CD8-positive, alpha-beta memory T cell (primary cell): ENCODE measurements at regions not wholly inside any gene's neighbourhood (a gene's known extent, or its start where the extent isn't known, plus 50 kb on each side); places are given as distances from the start of the nearest gene placed in this dataset.

Experiments used
- CTCF ChIA-PET: fragments of 350-600 bp; sonication (Branson Sonifier 250); formaldehyde crosslinking; loops from one replicate; lab custom pipeline; 2021; ENCODE audit warnings: antibody characterized with exemption; lab: Charles Lee
- POLR2A ChIA-PET: fragments of 350-600 bp; sonication (Branson Sonifier 250); formaldehyde crosslinking; loops from one replicate; lab custom pipeline; 2021; ENCODE audit warnings: antibody characterized with exemption; lab: Charles Lee
- DNase-seq, 5 donors: peaks; one replicate each; pipeline versions ENCODE4 v3.0.0 to v3.0.0-alpha.2; 2020 to 2022; ENCODE audit warnings: mixed read lengths in 1 of 5
- H3K27ac ChIP-seq: one replicate; pipeline ENCODE4 v1.7.0; 2013; ENCODE audit warnings: low read depth, mild to moderate bottlenecking, low read length, moderate library complexity
- H3K27me3 ChIP-seq: 2 replicates; pipeline ENCODE4 v1.7.0; 2013; ENCODE audit warnings: low read length, mild to moderate bottlenecking; ENCODE audit not compliant: insufficient read depth, poor library complexity, severe bottlenecking
- H3K36me3 ChIP-seq: 2 replicates; pipeline ENCODE4 v1.7.0; 2013; ENCODE audit warnings: mild to moderate bottlenecking, low read length, moderate library complexity; ENCODE audit not compliant: insufficient read depth
- H3K4me1 ChIP-seq: 2 replicates; pipeline ENCODE4 v1.7.0; 2013; ENCODE audit warnings: mild to moderate bottlenecking, low read length, moderate library complexity; ENCODE audit not compliant: insufficient read depth
- H3K4me3 ChIP-seq: 2 replicates; pipeline ENCODE4 v1.7.0; 2013; ENCODE audit warnings: mild to moderate bottlenecking, low read length
- H3K9me3 ChIP-seq: 2 replicates; pipeline ENCODE4 v1.7.0; 2013; ENCODE audit warnings: mild to moderate bottlenecking, low read length
- H3K27ac Mint-ChIP-seq, 8 donors: one replicate each; pipeline ENCODE4 v1.8.0; 2020 to 2021; ENCODE audit warnings: mixed read lengths in 8 of 8, mild to moderate bottlenecking in 6 of 8, inconsistent platforms in 3 of 8, moderate library complexity in 3 of 8
- H3K27me3 Mint-ChIP-seq, 2 donors: one replicate each; pipeline ENCODE4 v1.8.0; 2020 to 2021; ENCODE audit warnings: mixed read lengths in 2 of 2, mild to moderate bottlenecking in 1 of 2, moderate library complexity in 1 of 2
- H3K36me3 Mint-ChIP-seq, 3 donors: one replicate each; pipeline ENCODE4 v1.8.0; 2020 to 2021; ENCODE audit warnings: mixed read lengths in 3 of 3, inconsistent platforms in 1 of 3, mild to moderate bottlenecking in 1 of 3
- H3K4me1 Mint-ChIP-seq, 3 donors: one replicate each; pipeline ENCODE4 v1.8.0; 2020 to 2021; ENCODE audit warnings: mixed read lengths in 3 of 3, inconsistent platforms in 1 of 3, mild to moderate bottlenecking in 1 of 3
- H3K4me3 Mint-ChIP-seq, 7 donors: one replicate each; pipeline ENCODE4 v1.8.0; 2020 to 2021; ENCODE audit warnings: mixed read lengths in 7 of 7, mild to moderate bottlenecking in 6 of 7, moderate library complexity in 4 of 7, inconsistent platforms in 2 of 7
- H3K9me3 Mint-ChIP-seq, 5 donors: one replicate each; pipeline ENCODE4 v1.8.0; 2020 to 2022; ENCODE audit warnings: mixed read lengths in 5 of 5, mild to moderate bottlenecking in 3 of 5, moderate library complexity in 2 of 5, inconsistent platforms in 1 of 5

DNA sequence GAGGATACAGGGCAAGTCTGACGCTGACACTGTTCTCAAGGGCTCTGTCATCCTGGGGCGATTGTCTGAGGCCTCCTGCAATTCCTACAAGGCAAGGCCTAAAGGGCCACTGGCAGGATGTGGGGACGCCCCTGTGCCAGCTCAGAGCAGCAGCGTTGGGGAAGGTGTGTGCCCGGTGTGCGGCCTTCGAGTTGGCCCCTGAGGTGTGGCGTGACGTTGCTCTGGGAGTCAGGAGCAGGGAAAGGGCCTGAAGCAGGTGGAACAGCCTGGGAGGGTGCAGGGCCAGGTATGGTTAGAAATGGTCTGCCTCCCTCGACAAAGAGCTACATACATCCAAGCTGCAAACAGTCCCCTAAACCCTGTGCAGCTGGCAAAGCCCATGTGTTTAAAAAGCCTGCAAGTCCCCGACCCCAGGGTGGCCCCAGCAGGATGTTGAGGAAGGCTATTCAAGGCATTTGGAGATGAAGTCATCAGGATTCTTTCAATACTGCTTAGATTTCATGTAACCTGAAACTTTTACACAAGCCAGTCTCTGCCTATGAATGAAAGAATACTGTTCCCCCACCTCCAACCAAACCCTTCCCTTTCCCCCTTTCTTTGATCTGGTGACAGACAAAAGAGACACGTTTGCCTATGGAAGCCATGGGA, 142.5 kb upstream of the TNS3 start:
- H3K4me3 Mint-ChIP-seq = no peak overlapping the region
- Histone ChIP-seq H3K4me3 (no peak overlapping the region), H3K36me3 (no peaks in the 10 kb centered on the region), H3K27me3 (no peaks in the 10 kb centered on the region), H3K9me3 (no peaks in the 10 kb centered on the region), H3K27ac (no peak overlapping the region), H3K4me1 (no peaks in the 10 kb centered on the region)
- no peaks in the 10 kb centered on the region for H3K36me3 Mint-ChIP-seq
- POLR2A ChIA-PET = no interaction called here
- H3K27ac Mint-ChIP-seq = peak overlapping the region in 1 of 8 donors; percentile 4
- no peaks in the 10 kb centered on the region for H3K27me3 Mint-ChIP-seq
- no peaks in the 10 kb centered on the region for H3K4me1 Mint-ChIP-seq
- DNase-seq = no peak
- CTCF ChIA-PET = no interaction called here
- peaks cover 0 to 2% (median 0%) of the 10 kb centered on the region in 5 donors for H3K9me3 Mint-ChIP-seq

DNA sequence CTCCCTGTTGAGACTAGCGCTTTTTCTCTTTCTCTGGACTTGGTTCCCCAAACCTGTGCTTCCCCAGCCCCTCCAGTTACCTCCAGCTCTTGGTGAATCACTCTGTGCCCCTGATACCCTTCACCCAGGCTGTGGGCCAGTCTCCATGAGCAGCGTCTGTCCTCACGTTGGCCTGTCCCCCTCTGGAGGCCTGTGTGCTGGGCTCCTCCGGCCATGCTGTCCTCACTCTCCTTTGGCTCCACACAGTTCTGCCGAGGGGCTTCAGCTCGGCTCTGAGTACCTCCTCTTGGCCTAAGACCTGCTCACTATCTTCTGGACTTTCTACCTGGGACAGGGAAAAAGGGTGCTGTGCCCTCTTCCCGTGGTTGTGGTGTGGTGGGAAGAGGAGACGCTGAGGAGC, 140.2 kb upstream of the TNS3 start:
- POLR2A ChIA-PET = no interaction called here
- H3K4me3 Mint-ChIP-seq = no peak overlapping the region
- no peak for DNase-seq
- H3K9me3 Mint-ChIP-seq = peaks cover 0 to 3% (median 0%) of the 10 kb centered on the region in 5 donors
- Histone ChIP-seq H3K4me3 (no peak overlapping the region), H3K9me3 (no peaks in the 10 kb centered on the region), H3K27me3 (no peaks in the 10 kb centered on the region), H3K27ac (no peak overlapping the region), H3K36me3 (no peaks in the 10 kb centered on the region), H3K4me1 (no peaks in the 10 kb centered on the region)
- H3K36me3 Mint-ChIP-seq = no peaks in the 10 kb centered on the region
- H3K4me1 Mint-ChIP-seq = no peaks in the 10 kb centered on the region
- H3K27ac Mint-ChIP-seq = no peak overlapping the region
- H3K27me3 Mint-ChIP-seq = no peaks in the 10 kb centered on the region
- CTCF ChIA-PET = no interaction called here

DNA sequence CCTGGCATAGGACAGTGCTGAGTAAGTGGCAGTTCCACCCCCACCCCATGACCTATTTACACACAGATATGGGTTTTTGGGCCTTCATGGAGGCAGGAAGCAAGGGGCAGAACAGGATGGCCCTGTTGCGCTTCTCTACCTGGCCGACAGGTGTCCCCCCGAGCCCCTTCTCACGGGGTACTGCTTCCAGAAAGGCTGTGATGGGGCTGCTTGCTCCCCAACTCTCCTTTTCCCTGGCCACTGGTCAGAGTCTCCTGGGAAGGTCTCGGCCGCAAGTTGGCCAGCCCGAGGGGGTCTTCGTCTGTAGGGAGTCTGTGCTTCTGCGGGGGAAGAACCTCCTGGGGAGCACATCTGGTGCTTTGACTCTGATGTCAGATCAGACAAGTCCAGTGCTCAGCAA, 139.8 kb upstream of the TNS3 start:
- Histone ChIP-seq H3K36me3 (no peaks in the 10 kb centered on the region), H3K9me3 (no peaks in the 10 kb centered on the region), H3K4me1 (no peaks in the 10 kb centered on the region), H3K4me3 (no peak overlapping the region), H3K27ac (no peak overlapping the region), H3K27me3 (no peaks in the 10 kb centered on the region)
- no peak overlapping the region for H3K27ac Mint-ChIP-seq
- H3K27me3 Mint-ChIP-seq = no peaks in the 10 kb centered on the region
- ChIA-PET POLR2A (no interaction called here), CTCF (no interaction called here)
- DNase-seq = no peak
- H3K36me3 Mint-ChIP-seq = no peaks in the 10 kb centered on the region
- H3K4me1 Mint-ChIP-seq = no peaks in the 10 kb centered on the region
- peaks cover 0 to 3% (median 0%) of the 10 kb centered on the region in 5 donors for H3K9me3 Mint-ChIP-seq
- no peak overlapping the region for H3K4me3 Mint-ChIP-seq

DNA sequence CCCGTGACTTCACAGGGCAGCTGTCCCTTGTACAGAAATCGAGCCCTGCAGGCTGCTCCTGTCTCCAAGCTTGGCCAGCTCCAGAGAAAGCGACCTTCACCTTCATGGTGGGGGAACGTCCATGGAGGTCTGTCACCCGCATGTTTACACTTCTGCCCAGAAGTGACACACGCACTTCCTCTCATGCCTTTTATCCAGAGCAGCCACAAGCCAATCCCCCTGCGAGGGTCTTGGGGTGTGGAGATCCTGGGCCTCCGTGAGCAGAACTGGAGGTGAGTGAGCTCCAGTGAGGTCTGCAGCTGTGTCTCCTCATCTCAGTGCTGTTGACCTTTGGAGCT, 139.0 kb upstream of the TNS3 start:
- Mint-ChIP-seq H3K4me3 (no peak overlapping the region), H3K36me3 (no peaks in the 10 kb centered on the region), H3K9me3 (peaks cover 0 to 3% (median 0%) of the 10 kb centered on the region in 5 donors), H3K4me1 (no peaks in the 10 kb centered on the region), H3K27me3 (no peaks in the 10 kb centered on the region), H3K27ac (no peak overlapping the region)
- POLR2A ChIA-PET = no interaction called here
- no peak for DNase-seq
- CTCF ChIA-PET = no interaction called here
- Histone ChIP-seq H3K36me3 (no peaks in the 10 kb centered on the region), H3K4me1 (no peaks in the 10 kb centered on the region), H3K27ac (no peak overlapping the region), H3K27me3 (no peaks in the 10 kb centered on the region), H3K9me3 (no peaks in the 10 kb centered on the region), H3K4me3 (no peak overlapping the region)

DNA sequence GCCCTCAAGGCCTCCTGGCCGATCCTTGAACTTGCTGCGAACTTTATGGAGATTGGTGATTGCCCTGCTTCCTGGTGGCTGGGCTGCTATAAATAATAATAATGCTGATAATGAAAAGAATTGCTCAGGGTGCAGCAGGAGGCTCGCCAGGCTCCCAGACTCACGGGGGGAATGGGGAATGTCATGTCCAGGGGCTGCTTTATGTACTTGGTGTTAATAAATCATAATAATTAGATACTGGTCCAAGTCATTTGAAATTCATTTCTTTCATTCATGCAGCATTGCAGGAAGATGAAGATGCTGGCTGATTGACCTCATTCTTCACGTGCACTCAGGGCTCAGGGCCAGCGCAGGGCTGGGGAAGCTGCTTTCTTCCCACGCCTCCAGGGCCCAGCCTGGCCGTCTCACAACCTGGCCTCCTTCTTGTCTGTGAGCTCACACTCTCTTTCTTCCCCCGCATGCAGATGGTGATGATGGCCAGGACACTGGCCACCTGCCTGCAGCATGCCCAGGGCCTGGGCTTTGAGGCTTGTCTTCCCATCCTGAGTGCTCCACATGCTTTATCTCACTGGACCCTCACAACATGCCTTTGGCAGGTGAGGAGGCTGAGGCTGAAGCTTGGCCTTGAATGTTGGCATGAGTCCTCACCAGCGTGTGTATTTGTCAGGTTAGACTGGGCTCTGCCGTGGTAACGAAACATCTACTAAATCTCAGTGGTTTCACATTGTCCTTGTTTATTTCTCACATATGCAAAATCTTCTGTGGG, 138.4 kb upstream of the TNS3 start:
- no peak overlapping the region for H3K27ac ChIP-seq
- H3K4me3 Mint-ChIP-seq = no peak overlapping the region
- H3K4me1 Mint-ChIP-seq = no peaks in the 10 kb centered on the region
- DNase-seq = no peak
- no peaks in the 10 kb centered on the region for H3K9me3 ChIP-seq
- no peaks in the 10 kb centered on the region for H3K36me3 ChIP-seq
- H3K9me3 Mint-ChIP-seq = peaks cover 0 to 3% (median 0%) of the 10 kb centered on the region in 5 donors
- no peaks in the 10 kb centered on the region for H3K4me1 ChIP-seq
- no peaks in the 10 kb centered on the region for H3K27me3 Mint-ChIP-seq
- CTCF ChIA-PET = no interaction called here
- H3K36me3 Mint-ChIP-seq = no peaks in the 10 kb centered on the region
- POLR2A ChIA-PET = no interaction called here
- no peak overlapping the region for H3K27ac Mint-ChIP-seq
- H3K27me3 ChIP-seq = no peaks in the 10 kb centered on the region
- no peak overlapping the region for H3K4me3 ChIP-seq

DNA sequence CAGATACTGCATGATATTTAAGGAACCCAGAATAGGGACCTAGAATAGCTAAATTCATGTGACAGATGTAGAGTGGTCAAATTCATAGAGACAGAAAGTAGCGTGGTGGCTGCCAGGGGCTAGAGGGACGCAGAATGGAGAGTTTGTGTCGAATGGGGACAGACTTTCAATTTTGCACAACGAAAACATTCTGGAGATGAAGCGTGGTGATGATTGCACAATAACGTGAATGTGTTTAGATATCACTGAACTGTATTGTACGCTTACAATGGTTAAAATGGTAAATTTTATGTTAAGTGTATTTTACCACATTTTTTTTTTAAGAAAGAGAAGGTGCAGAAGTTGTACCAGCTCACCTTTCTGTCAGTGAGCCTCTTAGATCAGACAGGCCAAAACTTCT, 137.8 kb upstream of the TNS3 start:
- CTCF ChIA-PET = no interaction called here
- Mint-ChIP-seq H3K27ac (no peak overlapping the region), H3K9me3 (peaks cover 0 to 3% (median 0%) of the 10 kb centered on the region in 5 donors), H3K4me3 (no peak overlapping the region), H3K27me3 (no peaks in the 10 kb centered on the region), H3K4me1 (no peaks in the 10 kb centered on the region), H3K36me3 (no peaks in the 10 kb centered on the region)
- POLR2A ChIA-PET = no interaction called here
- Histone ChIP-seq H3K9me3 (no peaks in the 10 kb centered on the region), H3K36me3 (no peaks in the 10 kb centered on the region), H3K27ac (no peak overlapping the region), H3K4me3 (no peak overlapping the region), H3K27me3 (no peaks in the 10 kb centered on the region), H3K4me1 (no peaks in the 10 kb centered on the region)
- no peak for DNase-seq

DNA sequence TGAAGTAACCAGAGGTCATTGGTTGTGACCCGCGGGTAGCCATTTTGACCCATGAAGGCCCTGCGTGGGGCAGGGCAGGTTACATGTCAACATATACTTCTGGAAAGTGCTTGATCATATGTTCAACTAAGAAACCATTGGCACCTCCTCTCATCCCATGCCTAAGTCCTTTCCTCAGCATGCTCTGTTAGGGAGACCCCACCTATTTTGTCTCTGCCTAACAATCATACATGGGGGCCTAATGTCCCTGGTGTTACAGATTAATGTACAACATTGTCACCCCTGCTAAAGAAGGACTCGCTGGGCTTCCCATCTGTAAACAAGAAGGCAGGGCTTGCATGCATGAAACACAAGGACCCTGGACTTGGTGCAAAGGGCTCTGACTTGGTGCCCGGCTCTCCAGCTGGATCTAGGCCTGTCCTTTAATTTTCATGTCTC, 133.7 kb upstream of the TNS3 start:
- Histone ChIP-seq H3K4me3 (no peak overlapping the region), H3K9me3 (no peaks in the 10 kb centered on the region), H3K4me1 (no peaks in the 10 kb centered on the region), H3K27me3 (no peaks in the 10 kb centered on the region), H3K36me3 (no peaks in the 10 kb centered on the region), H3K27ac (no peak overlapping the region)
- Mint-ChIP-seq H3K27ac (no peak overlapping the region), H3K4me3 (no peak overlapping the region), H3K4me1 (no peaks in the 10 kb centered on the region), H3K36me3 (no peaks in the 10 kb centered on the region), H3K9me3 (peaks cover 0 to 3% (median 0%) of the 10 kb centered on the region in 5 donors), H3K27me3 (no peaks in the 10 kb centered on the region)
- DNase-seq = no peak
- POLR2A ChIA-PET = no interaction called here
- CTCF ChIA-PET = no interaction called here

DNA sequence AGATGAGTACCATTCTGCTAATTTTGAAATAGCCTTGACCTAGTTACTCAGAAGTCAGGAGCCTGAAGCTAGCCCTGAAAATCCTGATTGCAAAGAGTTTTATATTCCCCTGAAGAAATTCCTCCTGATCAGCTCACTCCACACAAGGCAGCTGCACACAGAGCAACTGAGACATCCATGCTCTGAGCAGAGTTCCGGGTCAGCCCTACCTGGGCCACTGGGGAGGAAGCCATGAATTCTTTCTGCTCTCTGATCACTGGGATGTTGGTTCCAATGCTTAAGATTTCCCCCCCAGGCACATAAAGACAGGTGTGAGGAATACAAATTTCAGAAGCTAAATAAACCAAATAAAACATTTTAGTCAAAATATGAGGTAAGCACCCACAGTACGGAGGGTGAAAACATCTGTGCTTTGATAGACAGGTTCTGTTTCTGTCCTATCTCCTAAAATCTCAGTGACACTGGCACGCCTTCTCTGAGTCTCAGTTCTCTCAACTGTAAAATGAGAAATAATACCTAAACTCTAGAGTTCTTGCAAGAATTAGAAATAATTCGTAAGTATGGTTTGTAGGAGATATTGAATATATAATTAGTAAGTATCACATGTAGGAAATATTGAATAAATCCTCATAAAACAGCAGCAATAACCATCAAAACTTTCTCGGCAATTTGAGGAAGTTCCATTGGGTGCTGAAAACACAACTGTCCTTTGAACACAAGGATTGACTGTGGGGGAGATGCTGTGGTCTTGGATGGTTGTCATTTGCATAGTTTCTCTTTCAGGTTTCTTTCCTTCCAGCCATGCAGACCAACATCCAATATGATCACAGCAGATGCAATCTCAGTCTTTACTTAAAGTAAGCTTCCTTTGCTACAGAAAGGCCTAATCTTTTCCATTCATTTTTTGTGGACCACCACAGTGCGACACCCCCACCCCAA, 133.0 kb upstream of the TNS3 start:
- no peak overlapping the region for H3K4me3 ChIP-seq
- DNase-seq = no peak
- no peaks in the 10 kb centered on the region for H3K36me3 ChIP-seq
- H3K9me3 ChIP-seq = no peaks in the 10 kb centered on the region
- ChIA-PET CTCF (no interaction called here), POLR2A (no interaction called here)
- Mint-ChIP-seq H3K4me1 (no peaks in the 10 kb centered on the region), H3K36me3 (no peaks in the 10 kb centered on the region), H3K9me3 (peaks cover 0 to 3% (median 0%) of the 10 kb centered on the region in 5 donors), H3K27me3 (no peaks in the 10 kb centered on the region), H3K27ac (no peak overlapping the region), H3K4me3 (no peak overlapping the region)
- no peak overlapping the region for H3K27ac ChIP-seq
- H3K4me1 ChIP-seq = no peaks in the 10 kb centered on the region
- H3K27me3 ChIP-seq = no peaks in the 10 kb centered on the region
